ENCODE measurements at regions not wholly inside any gene's neighbourhood (a gene's known extent, or its start where the extent isn't known, plus 50 kb on each side); places are given as distances from the start of the nearest gene placed in this dataset.

GRCh38 chr9:129289883-129290282 lies 111.8 kb upstream of the IER5L start:
- no peak for DNase-seq (ENCODE audit: extremely low read depth, low read depth)
- TF ChIP-seq, protein P1, sequence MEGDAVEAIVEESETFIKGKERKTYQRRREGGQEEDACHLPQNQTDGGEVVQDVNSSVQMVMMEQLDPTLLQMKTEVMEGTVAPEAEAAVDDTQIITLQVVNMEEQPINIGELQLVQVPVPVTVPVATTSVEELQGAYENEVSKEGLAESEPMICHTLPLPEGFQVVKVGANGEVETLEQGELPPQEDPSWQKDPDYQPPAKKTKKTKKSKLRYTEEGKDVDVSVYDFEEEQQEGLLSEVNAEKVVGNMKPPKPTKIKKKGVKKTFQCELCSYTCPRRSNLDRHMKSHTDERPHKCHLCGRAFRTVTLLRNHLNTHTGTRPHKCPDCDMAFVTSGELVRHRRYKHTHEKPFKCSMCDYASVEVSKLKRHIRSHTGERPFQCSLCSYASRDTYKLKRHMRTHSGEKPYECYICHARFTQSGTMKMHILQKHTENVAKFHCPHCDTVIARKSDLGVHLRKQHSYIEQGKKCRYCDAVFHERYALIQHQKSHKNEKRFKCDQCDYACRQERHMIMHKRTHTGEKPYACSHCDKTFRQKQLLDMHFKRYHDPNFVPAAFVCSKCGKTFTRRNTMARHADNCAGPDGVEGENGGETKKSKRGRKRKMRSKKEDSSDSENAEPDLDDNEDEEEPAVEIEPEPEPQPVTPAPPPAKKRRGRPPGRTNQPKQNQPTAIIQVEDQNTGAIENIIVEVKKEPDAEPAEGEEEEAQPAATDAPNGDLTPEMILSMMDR (IDR thresholded peaks at IDR 0.05; ENCODE audit: low read depth, low read length), result no peak

DNA sequence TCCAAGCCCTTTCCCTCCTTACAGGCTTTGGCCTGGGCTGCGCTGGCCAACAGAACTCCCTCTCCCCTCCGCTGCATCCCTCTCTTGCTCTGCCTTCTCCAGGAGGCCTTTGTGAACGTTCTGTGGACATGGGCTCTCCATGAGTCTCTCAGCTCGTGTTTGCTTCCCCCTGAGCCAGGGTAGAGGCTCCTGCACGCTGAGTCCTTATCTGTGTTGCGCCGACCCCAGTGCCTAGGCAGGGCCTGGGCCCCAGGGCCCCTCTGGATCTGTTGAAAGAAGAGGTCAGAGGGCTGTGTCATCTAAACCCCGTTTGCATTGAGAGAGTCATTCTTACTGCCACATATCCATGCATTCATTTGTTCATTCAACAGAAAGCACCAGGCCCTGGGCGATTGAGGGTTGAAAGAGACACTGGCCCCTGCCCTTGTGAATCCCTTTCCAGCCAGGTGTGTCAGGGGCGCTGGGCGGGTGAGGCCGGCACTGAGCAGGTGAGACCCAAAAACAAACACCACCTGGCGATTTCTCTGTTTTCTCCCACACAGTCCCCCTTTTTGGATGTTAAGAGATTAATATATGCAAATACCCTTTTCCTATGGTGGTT lies 111.2 kb upstream of the IER5L start:
- TF ChIP-seq, protein P1 (IDR thresholded peaks at IDR 0.05; ENCODE audit: low read depth, low read length), result no peak
- no peak for DNase-seq (ENCODE audit: extremely low read depth, low read depth)

DNA sequence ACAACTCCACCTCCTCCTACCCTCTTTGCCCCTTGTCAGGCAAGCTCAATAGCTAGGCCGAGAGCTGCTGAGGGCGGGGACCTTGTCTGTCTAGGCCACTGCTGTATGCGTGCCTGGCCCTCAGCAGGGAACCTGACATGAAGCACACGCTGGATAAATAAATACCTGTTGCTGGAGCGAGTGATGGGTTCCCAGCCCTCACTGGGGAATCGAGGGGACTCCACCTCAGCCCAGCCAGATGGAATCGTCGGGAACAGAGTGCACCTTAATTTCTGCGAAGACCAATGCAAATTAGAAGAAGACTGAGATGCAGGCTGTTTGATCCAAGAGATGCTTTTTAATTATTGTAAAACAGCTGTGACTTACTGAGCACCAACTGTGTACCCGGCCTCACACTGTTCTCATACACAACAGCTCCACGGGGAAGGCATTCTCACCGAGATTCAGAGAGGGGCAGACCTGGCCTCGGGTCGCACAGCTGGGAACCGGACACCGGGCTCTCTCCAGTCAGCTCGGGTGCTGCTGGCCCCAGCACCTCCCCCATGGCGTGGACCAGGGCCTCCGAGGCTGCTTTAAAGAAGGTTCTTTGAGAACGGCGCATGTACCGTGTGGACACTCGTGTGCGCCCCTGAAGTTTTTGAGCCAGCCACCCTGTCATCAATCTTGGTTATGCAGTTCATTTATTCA lies 109.7 kb upstream of the IER5L start:
- DNase-seq (ENCODE audit: extremely low read depth, low read depth), result no peak

GRCh38 chr9:129285979-129286772 lies 108.1 kb upstream of the IER5L start:
- TF ChIP-seq, protein P1 (IDR thresholded peaks at IDR 0.05; ENCODE audit: low read depth, low read length), result no peak
- DNase-seq (ENCODE audit: extremely low read depth, low read depth), result no peak

More for the DNA sequence above, 109.7 kb upstream of the IER5L start:
- TF ChIP-seq, protein P1 (IDR thresholded peaks at IDR 0.05; ENCODE audit: low read depth, low read length), result no peak

DNA sequence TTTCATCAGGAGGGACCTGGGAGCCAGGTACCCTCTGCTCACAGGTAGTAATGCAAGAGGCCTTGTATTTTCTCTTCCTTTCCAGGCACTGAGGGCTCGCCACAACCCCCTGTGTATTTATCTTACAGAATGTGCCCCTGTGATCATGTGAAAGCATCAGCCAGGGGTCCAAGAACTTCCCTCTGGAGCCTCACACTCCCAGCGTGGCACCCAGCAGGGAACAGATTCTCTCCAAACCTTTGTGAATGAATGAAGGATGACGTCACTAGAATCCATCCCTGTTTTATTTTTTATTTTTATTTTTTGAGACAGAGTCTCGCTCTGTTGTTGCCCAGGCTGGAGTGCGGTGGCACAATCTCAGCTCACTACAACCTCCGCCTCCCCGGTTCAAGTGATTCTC lies 107.3 kb upstream of the IER5L start:
- TF ChIP-seq, protein P1 (IDR thresholded peaks at IDR 0.05; ENCODE audit: low read depth, low read length), result no peak

GRCh38 chr9:129284607-129285291 lies 106.7 kb upstream of the IER5L start:
- TF ChIP-seq, protein P1 (IDR thresholded peaks at IDR 0.05; ENCODE audit: low read depth, low read length), result no peak

More for the DNA sequence above, 107.3 kb upstream of the IER5L start:
- no peak for DNase-seq (ENCODE audit: extremely low read depth, low read depth)

More at GRCh38 chr9:129284607-129285291, 106.7 kb upstream of the IER5L start:
- no peak for DNase-seq (ENCODE audit: extremely low read depth, low read depth)

Measured in AG09319 (cell line).